SJCRH30 (cell line): ENCODE measurements at regions not wholly inside any gene's neighbourhood (a gene's known extent, or its start where the extent isn't known, plus 50 kb on each side); places are given as distances from the start of the nearest gene placed in this dataset.
"Not testable (repeated sequence)": the region's sequence is repeated elsewhere in the genome, so short reads cannot be mapped to it uniquely, and the experiment has no call there.

Source experiments
- DNase-seq, 2 experiments: peaks; one replicate each; pipeline ENCODE4 v3.0.0-alpha.2; 2015 to 2020
- H3K27ac ChIP-seq: fragments of 250-450 bp; sonication (Bioruptor Pico); 2 replicates; pipeline ENCODE4 v1.5.1; 2020; ENCODE audit warnings: mild to moderate bottlenecking, moderate library complexity
- H3K27me3 ChIP-seq: fragments of 250-450 bp; sonication (Bioruptor Pico); 2 replicates; pipeline ENCODE4 v1.5.1; 2020; ENCODE audit warnings: mild to moderate bottlenecking, moderate library complexity
- H3K36me3 ChIP-seq: fragments of 250-450 bp; sonication (Bioruptor Pico); 2 replicates; pipeline ENCODE4 v1.5.1; 2020; ENCODE audit warnings: mild to moderate bottlenecking, moderate library complexity
- H3K4me1 ChIP-seq: fragments of 250-450 bp; sonication (Bioruptor Pico); 2 replicates; pipeline ENCODE4 v1.5.1; 2020; ENCODE audit warnings: mild to moderate bottlenecking, moderate library complexity
- H3K4me3 ChIP-seq: fragments of 250-450 bp; sonication (Bioruptor Pico); 2 replicates; pipeline ENCODE4 v1.5.1; 2020; ENCODE audit warnings: mild to moderate bottlenecking, moderate library complexity
- H3K9me3 ChIP-seq: fragments of 250-450 bp; sonication (Bioruptor Pico); replicated peaks from 2 replicates; pipeline ENCODE4 v1.5.1; 2020; ENCODE audit warnings: mild to moderate bottlenecking, moderate library complexity

- Histone ChIP-seq H3K27me3 (no peaks in the 10 kb centered on the region), H3K4me3 (no peak overlapping the region), H3K27ac (no peak overlapping the region), H3K9me3 (0 out of 2 replicates have a peak, but pooled peaks cover 6% of the 10 kb centered on the region), H3K4me1 (peaks cover 6% of the 10 kb centered on the region; the same call in 1 of the 2 replicates), H3K36me3 (no peaks in the 10 kb centered on the region)
- peak; percentile 11 to 37 for DNase-seq
Observed at GRCh38 chr4:38463268-38463958, 200.6 kb upstream of the KLF3 start.

- Histone ChIP-seq H3K9me3 (0 out of 2 replicates have a peak, but pooled peaks cover 6% of the 10 kb centered on the region), H3K27me3 (no peaks in the 10 kb centered on the region), H3K27ac (no peak overlapping the region), H3K4me3 (no peak overlapping the region), H3K36me3 (no peaks in the 10 kb centered on the region), H3K4me1 (peaks cover 6% of the 10 kb centered on the region; the same call in 1 of the 2 replicates)
- DNase-seq = no peak
Observed at GRCh38 chr4:38464328-38464727, 199.7 kb upstream of the KLF3 start.

DNA sequence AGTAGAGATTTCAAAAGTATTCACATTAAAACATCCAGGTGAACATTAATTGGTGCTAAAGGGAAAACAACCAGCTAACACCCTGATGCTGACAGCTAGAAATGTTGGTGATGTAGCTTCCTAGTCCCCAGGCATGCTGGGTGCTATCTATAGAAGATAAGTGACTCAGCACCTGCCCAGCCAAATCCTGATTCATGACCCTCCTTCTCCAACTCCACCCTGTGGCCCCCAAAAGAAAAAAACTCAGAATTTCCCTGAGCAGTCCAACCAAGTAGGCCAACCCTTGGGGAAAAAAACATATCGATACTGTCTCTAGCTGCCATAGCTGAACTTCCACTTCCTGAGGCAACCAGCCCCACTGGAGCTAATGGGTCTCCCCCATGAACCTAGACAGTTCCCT, 197.6 kb upstream of the KLF3 start:
- no peaks in the 10 kb centered on the region for H3K36me3 ChIP-seq
- DNase-seq = no peak
- H3K4me1 ChIP-seq = peaks cover 6% of the 10 kb centered on the region; the same call in 1 of the 2 replicates
- no peak overlapping the region for H3K27ac ChIP-seq
- no peaks in the 10 kb centered on the region for H3K27me3 ChIP-seq
- H3K4me3 ChIP-seq = no peak overlapping the region
- 0 out of 2 replicates have a peak, but pooled peaks cover 6% of the 10 kb centered on the region for H3K9me3 ChIP-seq

DNA sequence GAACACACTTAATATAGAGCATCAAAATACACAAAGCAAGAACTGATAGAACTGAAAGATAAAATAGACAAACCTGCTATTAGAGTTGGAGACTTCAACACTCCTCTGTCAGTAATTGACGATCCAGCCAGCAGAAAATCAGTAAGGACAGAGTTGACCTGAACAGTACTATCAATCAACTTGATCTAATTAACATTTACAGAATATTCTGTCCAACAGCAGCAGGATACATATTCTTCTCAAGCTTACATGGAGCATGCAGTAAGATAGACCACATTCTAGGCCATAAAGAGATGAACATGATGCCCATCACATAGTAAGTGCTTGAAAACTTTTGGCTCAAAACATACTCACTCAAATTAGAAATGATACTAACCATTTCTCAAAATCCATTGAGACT, 196.7 kb upstream of the KLF3 start:
- Histone ChIP-seq H3K4me3 (no peak overlapping the region), H3K9me3 (0 out of 2 replicates have a peak, but pooled peaks cover 6% of the 10 kb centered on the region), H3K27me3 (no peaks in the 10 kb centered on the region), H3K4me1 (peaks cover 6% of the 10 kb centered on the region; the same call in 1 of the 2 replicates), H3K27ac (no peak overlapping the region), H3K36me3 (no peaks in the 10 kb centered on the region)
- DNase-seq = no peak

- Histone ChIP-seq H3K4me3 (no peak overlapping the region), H3K36me3 (no peaks in the 10 kb centered on the region), H3K27me3 (no peaks in the 10 kb centered on the region), H3K27ac (no peak overlapping the region), H3K4me1 (peaks cover 2% of the 10 kb centered on the region; the same call in 1 of the 2 replicates), H3K9me3 (0 out of 2 replicates have a peak, but pooled peaks cover 6% of the 10 kb centered on the region)
- DNase-seq = no peak
Observed at GRCh38 chr4:38468339-38468866, 195.6 kb upstream of the KLF3 start.

DNA sequence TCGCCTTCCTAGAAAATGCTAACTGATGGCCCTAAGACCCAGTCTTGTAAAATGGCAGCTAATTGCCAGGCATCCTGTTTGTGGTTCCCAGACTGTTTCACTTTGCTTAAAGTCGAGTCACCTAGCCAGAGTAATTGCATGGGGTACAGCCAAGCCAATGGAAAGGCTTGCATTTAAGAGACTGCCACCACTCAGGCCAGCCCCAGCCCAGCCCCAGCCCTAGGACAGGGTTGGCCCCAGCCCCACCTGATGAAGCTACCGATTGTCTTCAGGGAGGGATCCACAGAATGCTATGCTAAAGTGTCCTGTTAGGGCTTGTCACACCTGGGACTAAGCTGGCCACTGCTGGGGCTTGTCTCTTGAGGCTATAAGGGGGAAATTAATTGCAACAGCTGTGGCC, 194.6 kb upstream of the KLF3 start:
- DNase-seq = no peak
- Histone ChIP-seq H3K36me3 (no peaks in the 10 kb centered on the region), H3K9me3 (0 out of 2 replicates have a peak, but pooled peaks cover 6% of the 10 kb centered on the region), H3K4me3 (no peak overlapping the region), H3K4me1 (no peaks in the 10 kb centered on the region), H3K27ac (no peak overlapping the region), H3K27me3 (no peaks in the 10 kb centered on the region)

- no peaks in the 10 kb centered on the region for H3K27me3 ChIP-seq
- DNase-seq = no peak
- no peak overlapping the region for H3K4me3 ChIP-seq
- H3K27ac ChIP-seq = no peak overlapping the region
- H3K4me1 ChIP-seq = no peaks in the 10 kb centered on the region
- H3K9me3 ChIP-seq = 0 out of 2 replicates have a peak, but pooled peaks cover 6% of the 10 kb centered on the region
- no peaks in the 10 kb centered on the region for H3K36me3 ChIP-seq
Observed at GRCh38 chr4:38470735-38471262, 193.2 kb upstream of the KLF3 start.

DNA sequence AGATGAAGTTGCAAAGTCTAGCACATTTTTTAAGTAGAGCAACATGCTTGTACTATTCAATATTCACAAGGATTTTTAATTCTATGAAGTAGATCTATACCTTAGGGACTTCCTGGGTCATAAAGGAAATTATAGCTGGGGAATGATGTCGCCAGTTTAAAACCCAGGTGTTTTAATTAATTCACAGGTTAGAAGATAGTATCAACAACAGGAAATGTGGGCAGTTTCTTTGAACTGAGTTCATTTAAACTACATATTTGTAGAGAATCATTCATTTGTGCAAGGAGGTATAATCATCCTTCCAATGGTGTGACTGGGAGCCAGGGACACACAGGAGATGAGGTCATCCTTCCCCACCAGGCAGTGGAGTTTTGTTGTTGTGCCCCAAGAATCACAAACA, 181.3 kb upstream of the KLF3 start:
- no peak overlapping the region for H3K4me3 ChIP-seq

GRCh38 chr4:38483628-38484027, 180.4 kb upstream of the KLF3 start:
- not testable (repeated sequence) for H3K27me3 ChIP-seq

More for the DNA sequence above, 181.3 kb upstream of the KLF3 start:
- Histone ChIP-seq H3K9me3 (peaks cover 4% of the 10 kb centered on the region; the same call in 1 of the 2 replicates), H3K36me3 (no peaks in the 10 kb centered on the region), H3K27ac (no peak overlapping the region), H3K4me1 (no peaks in the 10 kb centered on the region), H3K27me3 (no peaks in the 10 kb centered on the region)
- no peak for DNase-seq

GRCh38 chr4:38489011-38489861, 174.8 kb upstream of the KLF3 start:
- H3K27me3 ChIP-seq = no peaks in the 10 kb centered on the region

More at GRCh38 chr4:38483628-38484027, 180.4 kb upstream of the KLF3 start:
- not testable (repeated sequence) for H3K4me1 ChIP-seq, H3K36me3 ChIP-seq, H3K9me3 ChIP-seq, DNase-seq, H3K4me3 ChIP-seq, H3K27ac ChIP-seq

GRCh38 chr4:38489924-38490639, 173.9 kb upstream of the KLF3 start:
- Histone ChIP-seq H3K4me1 (no peaks in the 10 kb centered on the region), H3K4me3 (no peak overlapping the region), H3K36me3 (no peaks in the 10 kb centered on the region), H3K27ac (no peak overlapping the region), H3K27me3 (no peaks in the 10 kb centered on the region), H3K9me3 (0 out of 2 replicates have a peak, but pooled peaks cover 4% of the 10 kb centered on the region)
- peak in 1 of 2 experiments; percentile 37 for DNase-seq

More at GRCh38 chr4:38489011-38489861, 174.8 kb upstream of the KLF3 start:
- Histone ChIP-seq H3K27ac (no peak overlapping the region), H3K4me3 (no peak overlapping the region), H3K4me1 (no peaks in the 10 kb centered on the region), H3K36me3 (no peaks in the 10 kb centered on the region), H3K9me3 (0 out of 2 replicates have a peak, but pooled peaks cover 4% of the 10 kb centered on the region)
- no peak for DNase-seq

DNA sequence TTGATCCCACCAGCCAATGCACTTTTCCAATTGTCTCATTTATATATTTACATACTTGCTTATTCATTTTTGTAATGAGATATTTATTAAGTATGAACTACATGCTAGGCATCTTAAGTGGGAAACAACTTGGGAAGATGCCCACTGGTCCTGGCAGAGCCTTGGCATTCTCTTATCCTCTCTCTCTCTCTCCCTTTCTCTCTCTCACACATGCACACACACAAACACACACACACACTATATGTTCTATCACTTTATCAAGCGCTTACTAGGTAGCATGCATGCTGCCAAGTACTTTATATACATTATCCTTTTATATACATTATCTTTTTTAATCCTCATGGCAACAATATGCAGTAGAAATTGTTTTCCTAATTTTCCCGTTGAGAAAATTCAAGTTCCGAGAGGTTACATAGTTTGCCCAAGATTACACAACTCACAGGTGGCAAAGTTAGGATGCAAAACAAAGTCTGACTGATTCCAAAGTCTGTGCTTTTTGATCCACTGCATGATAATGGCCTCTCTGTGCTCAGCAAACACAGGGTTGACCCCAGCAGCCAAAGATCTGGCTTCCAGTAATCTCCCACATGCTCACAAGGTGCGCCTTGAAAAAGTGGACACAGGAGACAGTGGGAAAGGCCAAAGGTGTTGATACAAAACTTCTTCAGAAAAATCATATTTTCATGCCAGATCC, 173.1 kb upstream of the KLF3 start:
- Histone ChIP-seq H3K4me3 (no peak overlapping the region), H3K27me3 (no peaks in the 10 kb centered on the region), H3K27ac (no peak overlapping the region), H3K9me3 (0 out of 2 replicates have a peak, but pooled peaks cover 4% of the 10 kb centered on the region), H3K4me1 (no peaks in the 10 kb centered on the region), H3K36me3 (no peaks in the 10 kb centered on the region)
- DNase-seq = no peak

DNA sequence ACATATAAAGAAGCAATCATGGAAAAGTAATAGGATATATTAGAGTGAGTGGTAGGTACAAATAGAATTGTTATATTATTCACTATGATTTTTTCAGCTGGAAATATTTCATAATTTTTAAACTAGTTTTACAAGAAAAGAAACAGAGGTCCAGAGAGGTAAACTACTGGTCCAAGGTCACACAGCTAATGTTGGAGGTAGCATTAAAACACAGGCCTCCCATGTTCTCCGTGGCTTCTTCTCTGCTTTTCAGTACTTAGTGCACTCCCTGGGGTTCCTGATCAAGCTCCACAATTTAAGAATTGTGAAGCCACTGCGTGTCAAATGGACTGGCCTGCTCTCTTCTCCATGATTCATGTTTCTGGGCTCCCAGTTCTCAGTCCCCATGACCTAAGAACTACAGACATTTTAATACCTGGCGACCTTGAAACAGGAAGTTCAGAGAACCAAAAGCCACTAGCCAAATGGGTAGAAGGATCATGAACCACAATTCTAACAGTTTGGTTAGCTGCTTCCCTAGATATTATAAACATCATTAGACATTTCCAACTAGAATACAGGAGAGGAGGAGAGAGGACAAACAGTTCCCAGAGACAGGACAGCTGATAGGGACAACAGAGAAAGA, 172.0 kb upstream of the KLF3 start:
- H3K27ac ChIP-seq = no peak overlapping the region
- H3K36me3 ChIP-seq = no peaks in the 10 kb centered on the region
- H3K9me3 ChIP-seq = 0 out of 2 replicates have a peak, but pooled peaks cover 4% of the 10 kb centered on the region
- H3K27me3 ChIP-seq = no peaks in the 10 kb centered on the region
- no peaks in the 10 kb centered on the region for H3K4me1 ChIP-seq
- DNase-seq = no peak
- no peak overlapping the region for H3K4me3 ChIP-seq
